Heart right ventricle (tissue), 16 donors: ENCODE measurements at regions not wholly inside any gene's neighbourhood (a gene's known extent, or its start where the extent isn't known, plus 50 kb on each side); places are given as distances from the start of the nearest gene placed in this dataset.
"Not testable (repeated sequence)": the region's sequence is repeated elsewhere in the genome, so short reads cannot be mapped to it uniquely, and the experiment has no call there.

Source experiments
- ATAC-seq, 8 donors: fragments of 200-7000 bp; cut with Tn5 transposase; one replicate each; pipeline ENCODE4 v1.9.1; 2020; ENCODE audit warnings: mild to moderate bottlenecking in 8 of 8, moderate library complexity in 8 of 8, moderate number of reproducible peaks in 1 of 8
- DNase-seq, 2 donors: peaks; one replicate each; pipeline ENCODE4 v3.0.0-alpha.2; 2020
- H3K27ac ChIP-seq, 10 donors: fragments of 200-600 bp; sonication (generic) in 2 of 10; one replicate each; pipeline versions ENCODE4 v1.5.0 to v1.8.0; 2020 to 2022; ENCODE audit warnings: mild to moderate bottlenecking in 3 of 10
- H3K27me3 ChIP-seq, 7 donors: fragments of 200-600 bp; one replicate each; pipeline ENCODE4 v1.8.0; 2021 to 2022; ENCODE audit warnings: mild to moderate bottlenecking in 2 of 7
- H3K36me3 ChIP-seq, 9 donors: fragments of 200-600 bp; sonication (generic) in 1 of 9; one replicate each; pipeline versions ENCODE4 v1.5.0 to v1.8.0; 2020 to 2022; ENCODE audit warnings: mild to moderate bottlenecking in 2 of 9
- H3K4me1 ChIP-seq, 9 donors: fragments of 200-600 bp; sonication (generic) in 1 of 9; one replicate each; pipeline versions ENCODE4 v1.5.0 to v1.8.0; 2020 to 2022; ENCODE audit warnings: mild to moderate bottlenecking in 4 of 9
- H3K4me3 ChIP-seq, 10 donors: fragments of 200-600 bp; sonication (generic) in 2 of 10; one replicate each; pipeline versions ENCODE4 v1.5.0 to v1.8.0; 2020 to 2022; ENCODE audit warnings: mild to moderate bottlenecking in 7 of 10, moderate library complexity in 2 of 10
- H3K9me3 ChIP-seq, 11 donors: fragments of 200-600 bp in 10 of 11; sonication (generic) in 2 of 11; one replicate each; pipeline versions ENCODE4 v1.5.0 to v1.8.0; 2013 to 2022; ENCODE audit warnings: mild to moderate bottlenecking in 2 of 11, control low read depth in 1 of 11, moderate library complexity in 1 of 11
- CTCF ChIP-seq, 9 donors: fragments of 200-600 bp; sonication (generic) in 2 of 9; IDR thresholded peaks; one replicate each; pipeline versions ENCODE4 v1.5.0 to v1.8.0; 2021 to 2022; ENCODE audit warnings: antibody characterized with exemption in 9 of 9, mild to moderate bottlenecking in 5 of 9, moderate library complexity in 1 of 9
- WGBS, 2 donors: extraction: QIAGEN DNeasy Blood & Tissue Kit; methylation state at CpG; one replicate each; pipeline ENCODE4 v1.1.7; 2013; ENCODE audit warnings: inconsistent platforms in 1 of 2; 5-methylcytosine and 5-hydroxymethylcytosine counted together
- intact Hi-C, 10 donors: fragments of 100-400 bp; cut with DNase I; formaldehyde crosslinking; loops; one replicate each; pipeline versions ENCODE4 v1.11.1 to v1.14.2; 2022
- donor health status: Arrhythmogenic right ventricular cardiomyopathy.
- donor health status: ischemic (EF 13 %, LVEDD 7.1; RV severe dilation, severe dysfunction).
- donor health status: healthy with polysubstance abuse.
- donor health status: DM: no; HTN: yes; CAD: no.
- donor health status: DM: no; HTN: no; CAD: no.
- donor health status: ischemic (EF 25% LVEDD 6.9; RV normal size, moderate dysfunction).
- donor health status: ischemic (EF 25% LVEDD 5.7; RV mildly dilated, moderate dysfunction).
- donor health status: healthy.
- donor health status: DM: yes; HTN: yes; CAD: no.
- donor health status: Ischemic cardiomyopathy.
- donor health status: ischemic (EF 35%, LVEDD 5.7; RV mildly dilated, moderate dysfunction).
- donor health status: nonischemic (EF 11% LVEDD 7.7; RV severe dilation, severe dysfunction).
- donor health status: DM: yes; HTN: yes; CAD: no.
- donor health status: PGD.
- donor health status: ischemic (EF 29% LVEDD 5.4; RV normal size, mild dysfunction).
- donor health status: nonischemic (EF 23%, LVEDD 6.1; RV moderate dilation, normal function).

- 55 to 57% methylated on average over 2 of the region's 2 CpGs for whole genome bisulfite sequencing, 2 donors
- Histone ChIP-seq H3K27ac (peak overlapping the region in 1 of 10 donors; percentile 37), H3K36me3 (no peaks in the 10 kb centered on the region), H3K4me1 (peaks cover 0 to 8% (median 0%) of the 10 kb centered on the region in 9 donors), H3K9me3 (no peaks in the 10 kb centered on the region), H3K27me3 (no peaks in the 10 kb centered on the region), H3K4me3 (no peak overlapping the region)
- intact Hi-C loops, result loop anchor here in 1 of 10 donors (10.0 kb wide), 1 partner anchor 57 kb away; no protein-coding TSS in a partner anchor
- peak in 2 of 8 donors; percentile 59 to 75 for ATAC-seq
- no peak for TF ChIP-seq CTCF (IDR thresholded peaks at IDR 0.05)
- DNase-seq, result peak in 1 of 2 donors; percentile 5
Observed at GRCh38 chr18:34401775-34402174, 177.1 kb upstream of the NOL4 start.

- not testable (repeated sequence) for ATAC-seq, H3K4me3 ChIP-seq, H3K36me3 ChIP-seq, DNase-seq, H3K27ac ChIP-seq, H3K9me3 ChIP-seq, H3K27me3 ChIP-seq, H3K4me1 ChIP-seq
- 94 to 95% methylated on average over 12 of the region's 12 CpGs for WGBS, 2 donors
- intact Hi-C loops, result loop anchor here in 1 of 10 donors (10.0 kb wide), 1 partner anchor 63 kb away; no protein-coding TSS in a partner anchor
Observed at GRCh38 chr18:34407471-34407870, 182.8 kb upstream of the NOL4 start.

- Histone ChIP-seq H3K27ac (no peak overlapping the region), H3K4me1 (no peaks in the 10 kb centered on the region), H3K4me3 (no peak overlapping the region), H3K27me3 (no peaks in the 10 kb centered on the region), H3K36me3 (no peaks in the 10 kb centered on the region), H3K9me3 (peaks cover 0 to 6% (median 0%) of the 10 kb centered on the region in 11 donors)
- WGBS, 2 donors, result 59 to 66% methylated on average over 1 of the region's 1 CpG
- no peak for DNase-seq
- ATAC-seq, result no peak
- no peak for TF ChIP-seq CTCF (IDR thresholded peaks at IDR 0.05)
- intact Hi-C loops, result no loop called here
Observed at GRCh38 chr18:34411952-34412351, 187.2 kb upstream of the NOL4 start.

DNA sequence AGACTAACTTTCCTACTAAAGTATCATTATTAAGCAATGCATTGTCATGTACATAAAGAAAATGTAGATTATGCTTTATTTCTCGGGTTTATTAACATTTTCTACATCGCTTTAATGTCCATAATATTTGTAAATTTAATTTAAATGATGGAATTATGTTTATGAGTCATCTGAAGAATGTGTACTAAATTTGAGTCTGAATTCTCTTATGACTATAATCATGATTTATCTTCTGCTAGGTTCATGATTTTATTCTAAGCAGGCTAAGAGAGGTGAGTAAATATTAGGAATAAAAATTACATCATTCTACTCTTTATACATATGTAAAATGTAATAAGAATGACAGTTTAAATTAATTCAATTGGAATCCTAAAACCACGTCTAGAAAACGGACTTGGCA, 206.3 kb upstream of the NOL4 start:
- ATAC-seq (no peak), DNase-seq (no peak)
- intact Hi-C loops, result no loop called here
- no peaks in the 10 kb centered on the region for H3K27me3 ChIP-seq
- H3K4me1 ChIP-seq, result no peaks in the 10 kb centered on the region
- 74 to 81% methylated on average over 4 of the region's 4 CpGs for WGBS, 2 donors
- H3K27ac ChIP-seq, result no peak overlapping the region
- H3K9me3 ChIP-seq, result peaks cover 0 to 34% (median 0%) of the 10 kb centered on the region in 11 donors
- H3K4me3 ChIP-seq, result no peak overlapping the region
- no peak for TF ChIP-seq CTCF (IDR thresholded peaks at IDR 0.05)
- H3K36me3 ChIP-seq, result no peaks in the 10 kb centered on the region

DNA sequence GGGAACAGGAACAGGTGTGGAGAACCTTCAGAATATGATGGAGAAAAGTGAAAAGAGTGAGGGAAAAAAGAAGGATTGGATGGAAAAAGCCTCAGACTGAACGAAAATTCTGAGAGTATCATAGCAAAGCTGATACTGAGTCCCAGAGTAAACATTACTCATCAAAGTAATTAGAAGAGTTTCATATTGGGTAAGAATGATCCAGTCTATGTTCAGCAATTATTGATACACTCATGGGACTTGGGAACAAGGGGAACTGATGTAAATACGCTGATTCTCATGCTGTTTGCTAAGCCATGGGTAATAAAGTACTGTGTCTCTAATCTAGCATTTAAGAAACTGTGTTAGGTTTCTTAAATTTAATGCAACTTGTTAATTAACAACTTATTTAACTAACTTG, 219.9 kb upstream of the NOL4 start:
- Histone ChIP-seq H3K27me3 (no peaks in the 10 kb centered on the region), H3K4me3 (no peak overlapping the region), H3K36me3 (no peaks in the 10 kb centered on the region), H3K4me1 (no peaks in the 10 kb centered on the region), H3K27ac (no peak overlapping the region), H3K9me3 (peaks cover 0 to 38% (median 4%) of the 10 kb centered on the region in 11 donors)
- WGBS, 2 donors, result 70 to 76% methylated on average over 2 of the region's 2 CpGs
- intact Hi-C loops, result loop anchor here in 2 of 10 donors (5.0 to 10.0 kb wide), 2 partner anchors 48 to 80 kb away; no protein-coding TSS in a partner anchor
- TF ChIP-seq CTCF (IDR thresholded peaks at IDR 0.05), result no peak
- ATAC-seq (no peak), DNase-seq (no peak)
